ENCODE measurements at regions not wholly inside any gene's neighbourhood (a gene's known extent, or its start where the extent isn't known, plus 50 kb on each side); places are given as distances from the start of the nearest gene placed in this dataset.

- no peak overlapping the region for H3K4me3 ChIP-seq (ENCODE audit: low read length)
- H3F3A ChIP-seq (ENCODE audit: insufficient read depth, low read length, poor library complexity, severe bottlenecking) = no peaks in the 10 kb centered on the region
- no peaks in the 10 kb centered on the region for H3K9me3 ChIP-seq (ENCODE audit: low read length)
- no peak overlapping the region for H3K27ac ChIP-seq (ENCODE audit: low read length)
- no peak for TF ChIP-seq TAF1 (IDR thresholded peaks at IDR 0.05; ENCODE audit: low read depth)
- TF ChIP-seq EZH2 (IDR thresholded peaks at IDR 0.05; ENCODE audit: borderline replicate concordance, insufficient read depth, low read length, poor library complexity, severe bottlenecking) = no peak
- no peak for TF ChIP-seq EP300 (conservative IDR thresholded peaks at IDR 0.05; ENCODE audit: poor library complexity, severe bottlenecking)
- TF ChIP-seq SMC3 (conservative IDR thresholded peaks at IDR 0.05; ENCODE audit: poor library complexity) = no peak
- no peak for TF ChIP-seq MXI1 (conservative IDR thresholded peaks at IDR 0.05; ENCODE audit: poor library complexity, severe bottlenecking)
- TF ChIP-seq RAD21 (conservative IDR thresholded peaks at IDR 0.05) = no peak
- no peak for TF ChIP-seq CTCF (IDR thresholded peaks at IDR 0.05; ENCODE audit: poor library complexity, severe bottlenecking)
- no peak for TF ChIP-seq POLR2AphosphoS5 (IDR thresholded peaks at IDR 0.05)
- no peak for TF ChIP-seq REST (IDR thresholded peaks at IDR 0.05; ENCODE audit: borderline replicate concordance)
- no peaks in the 10 kb centered on the region for H3K9me2 ChIP-seq (ENCODE audit: insufficient read depth, low read length)
- no peak overlapping the region for H3K4me2 ChIP-seq (ENCODE audit: low read length)
- no peaks in the 10 kb centered on the region for H3K27me3 ChIP-seq (ENCODE audit: insufficient read depth, low read depth, low read length)
- no peak overlapping the region for H2AFZ ChIP-seq (ENCODE audit: low read depth, low read length)
- H4K20me1 ChIP-seq (ENCODE audit: insufficient read depth) = no peaks in the 10 kb centered on the region
- no peaks in the 10 kb centered on the region for H3K36me3 ChIP-seq (ENCODE audit: insufficient read depth, low read length)
- no peaks in the 10 kb centered on the region for H3K79me2 ChIP-seq (replicated peaks; ENCODE audit: insufficient read depth, low read length)
- no peak overlapping the region for H3K9ac ChIP-seq (ENCODE audit: low read length)
Observed at GRCh38 chr4:110424144-110424543, 51.8 kb upstream of the ENPEP start.

GRCh38 chr4:110418641-110419040, 57.3 kb upstream of the ENPEP start:
- Histone ChIP-seq H3K27ac (ENCODE audit: low read length) (no peak overlapping the region), H3K27me3 (ENCODE audit: insufficient read depth, low read depth, low read length) (no peaks in the 10 kb centered on the region), H2AFZ (ENCODE audit: low read depth, low read length) (no peak overlapping the region), H3K79me2 (replicated peaks; ENCODE audit: insufficient read depth, low read length) (no peaks in the 10 kb centered on the region), H3K4me2 (ENCODE audit: low read length) (no peak overlapping the region), H3K4me3 (ENCODE audit: low read length) (no peak overlapping the region), H3K9me2 (ENCODE audit: insufficient read depth, low read length) (no peaks in the 10 kb centered on the region), H4K20me1 (ENCODE audit: insufficient read depth) (no peaks in the 10 kb centered on the region), H3K9me3 (ENCODE audit: low read length) (no peaks in the 10 kb centered on the region), H3K36me3 (ENCODE audit: insufficient read depth, low read length) (no peaks in the 10 kb centered on the region), H3F3A (ENCODE audit: insufficient read depth, low read length, poor library complexity, severe bottlenecking) (no peaks in the 10 kb centered on the region), H3K9ac (ENCODE audit: low read length) (no peak overlapping the region)
- TF ChIP-seq CTCF (IDR thresholded peaks at IDR 0.05; ENCODE audit: poor library complexity, severe bottlenecking) (no peak), EZH2 (IDR thresholded peaks at IDR 0.05; ENCODE audit: borderline replicate concordance, insufficient read depth, low read length, poor library complexity, severe bottlenecking) (no peak), POLR2AphosphoS5 (IDR thresholded peaks at IDR 0.05) (no peak), RAD21 (conservative IDR thresholded peaks at IDR 0.05) (no peak), EP300 (conservative IDR thresholded peaks at IDR 0.05; ENCODE audit: poor library complexity, severe bottlenecking) (no peak), SMC3 (conservative IDR thresholded peaks at IDR 0.05; ENCODE audit: poor library complexity) (no peak), MXI1 (conservative IDR thresholded peaks at IDR 0.05; ENCODE audit: poor library complexity, severe bottlenecking) (no peak), TAF1 (IDR thresholded peaks at IDR 0.05; ENCODE audit: low read depth) (no peak)

All from neural cell (in vitro differentiated cells).